K562 (cell line): ENCODE measurements at regions not wholly inside any gene's neighbourhood (a gene's known extent, or its start where the extent isn't known, plus 50 kb on each side); places are given as distances from the start of the nearest gene placed in this dataset.

Experiments
- ATAC-seq: fragments of 200-7000 bp; cut with Tn5 transposase; 3 replicates; pipeline ENCODE4 v1.9.1; 2020; ENCODE audit warnings: moderate library complexity
- BruUV-seq: library from RNA; stranded (reverse); fragments of 400-500 nt; replicated peaks from 2 replicates; lab custom pipeline; 2021; lab: Mats Ljungman, UMichigan
- CTCF ChIA-PET: fragments of 300-600 bp; formaldehyde crosslinking; extraction: SDS; loops from one replicate; lab custom pipeline; 2021; ENCODE audit warnings: low intra/inter-chr PET ratio; lab: Yijun Ruan, JAX
- POLR2A ChIA-PET: fragments of 300-600, 350-650 bp; sonication (Branson Sonifier 250); formaldehyde crosslinking; extraction: SDS; loops from one replicate; lab custom pipeline; 2021; ENCODE audit warnings: antibody characterized with exemption, inconsistent platforms; lab: Yijun Ruan, JAX
- DNase-seq, 4 experiments: peaks; one replicate each; pipeline versions ENCODE4 v3.0.0 to v3.0.0-alpha.2; 2011 to 2018; ENCODE audit warnings: low spot score in 3 of 4, mixed read lengths in 3 of 4; ENCODE audit errors: extremely low read depth in 1 of 4
- FAIRE-seq: peaks from 2 replicates; lab custom pipeline; 2011; peaks lifted over from hg19 to GRCh38; lab: Jason Lieb, UNC
- H2AFZ ChIP-seq: 2 replicates; pipeline ENCODE4 v1.6.0; 2011; ENCODE audit warnings: low read depth, low read length, control low read depth, inconsistent platforms
- H3K27ac ChIP-seq: fragments of 200-600 bp; 3 replicates; pipeline ENCODE4 v1.8.0; 2011; ENCODE audit warnings: low read depth, mild to moderate bottlenecking, control low read depth, inconsistent platforms, low read length, moderate library complexity, mixed read lengths; ENCODE audit errors: extremely low read depth
- H3K27me3 ChIP-seq, 2 experiments: fragments of 300-600 bp in 1 of 2; 2 replicates in 1 of 2; 3 replicates in 1 of 2; pipeline versions ENCODE4 v1.6.0 to v1.8.0; 2011; ENCODE audit warnings: inconsistent platforms in 2 of 2, low read length in 2 of 2, mild to moderate bottlenecking in 1 of 2, mixed read lengths in 1 of 2, moderate library complexity in 1 of 2; ENCODE audit not compliant: control insufficient read depth in 2 of 2, insufficient read depth in 2 of 2
- H3K36me3 ChIP-seq: fragments of 300-600 bp; 3 replicates; pipeline ENCODE4 v1.8.0; 2011; ENCODE audit warnings: mild to moderate bottlenecking, low read length, inconsistent platforms; ENCODE audit not compliant: control insufficient read depth, insufficient read depth
- H3K4me1 ChIP-seq, 2 experiments: fragments of 200-600 bp in 1 of 2; replicated peaks in 1 of 2; 2 replicates in 1 of 2; 3 replicates in 1 of 2; pipeline versions ENCODE4 v1.5.1 to v1.8.0; 2011; ENCODE audit warnings: inconsistent platforms in 2 of 2, low read length in 2 of 2, mild to moderate bottlenecking in 1 of 2, mixed read lengths in 1 of 2, moderate library complexity in 1 of 2; ENCODE audit not compliant: control insufficient read depth in 2 of 2, insufficient read depth in 2 of 2
- H3K4me2 ChIP-seq: 2 replicates; pipeline ENCODE4 v1.6.1; 2011; ENCODE audit warnings: low read length, control low read depth, inconsistent platforms, mixed read lengths; ENCODE audit not compliant: insufficient read depth
- H3K4me3 ChIP-seq: fragments of 200-600 bp; sonication (generic), shearing (Covaris generic); 2 replicates; pipeline ENCODE4 v1.5.1; 2016; ENCODE audit warnings: control low read depth, inconsistent platforms
- H3K79me2 ChIP-seq: fragments of 200-600 bp; 3 replicates; pipeline ENCODE4 v1.8.0; 2011; ENCODE audit warnings: low read length, inconsistent platforms; ENCODE audit not compliant: control insufficient read depth, insufficient read depth
- H3K9ac ChIP-seq, 2 experiments: 2 replicates each; pipeline versions ENCODE4 v1.6.0 to v1.6.1; 2011; ENCODE audit warnings: low read depth in 2 of 2, low read length in 2 of 2, control low read depth in 1 of 2, inconsistent platforms in 1 of 2, mild to moderate bottlenecking in 1 of 2, mixed read lengths in 1 of 2; ENCODE audit not compliant: insufficient read depth in 1 of 2
- H3K9me1 ChIP-seq: one replicate; pipeline ENCODE4 v1.6.0; 2011; ENCODE audit warnings: inconsistent platforms, mild to moderate bottlenecking, low read length, moderate library complexity; ENCODE audit not compliant: control insufficient read depth, insufficient read depth
- H3K9me3 ChIP-seq: replicated peaks from 2 replicates; pipeline ENCODE4 v1.5.1; 2011; ENCODE audit warnings: low read depth, low read length, inconsistent platforms; ENCODE audit not compliant: control insufficient read depth, insufficient read depth
- H4K20me1 ChIP-seq: replicated peaks from 2 replicates; pipeline ENCODE4 v1.6.1; 2011; ENCODE audit warnings: low read length, inconsistent platforms, mixed read lengths; ENCODE audit not compliant: control insufficient read depth, insufficient read depth
- AFF4 ChIP-seq: sonication (generic); formaldehyde crosslinking; IDR thresholded peaks from 2 replicates; pipeline ENCODE4 v1.8.0; 2023; ENCODE audit warnings: mild to moderate bottlenecking, missing genetic modification reagents
- KLF6 ChIP-seq: fragments of 250-450 bp; sonication (Bioruptor Pico); IDR thresholded peaks from 2 replicates; pipeline ENCODE4 v1.4.0; 2020; ENCODE audit warnings: mild to moderate bottlenecking, moderate library complexity, borderline replicate concordance
- WGBS: fragments of 100-300 bp; shearing (Covaris generic); methylation state at CpG from one replicate; pipeline ENCODE4 v1.1.6; 2016; ENCODE audit warnings: low coverage, mixed read lengths; ENCODE audit not compliant: insufficient coverage; ENCODE audit errors: missing lambda C conversion rate; 5-methylcytosine and 5-hydroxymethylcytosine counted together
- in situ Hi-C: fragments of 300-500 bp; cut with MboI; formaldehyde crosslinking; loops from 4 replicates; pipeline ENCODE4 v1.15.0; 2018; ENCODE audit warnings: inconsistent platforms, mixed read lengths
- intact Hi-C: fragments of 100-400 bp; cut with micrococcal nuclease; formaldehyde crosslinking; loops from 2 replicates; pipeline ENCODE4 v1.14.2; 2022

GRCh38 chr5:32505756-32506155 lies 61.2 kb upstream of the ZFR start:
- Histone ChIP-seq H3K9ac (no peak overlapping the region), H3K27me3 (peaks cover 52 to 64% of the 10 kb centered on the region in 2 experiments), H3K36me3 (no peaks in the 10 kb centered on the region)
- DNase-seq: no peak
- TF ChIP-seq KLF6 (CRISPR knock-in tag) (no peak), AFF4 (CRISPR knock-in tag) (no peak)
- TF ChIP-seq, all 486 proteins: peak for 0
- ChIA-PET CTCF (no interaction called here), POLR2A (interaction anchor here (1.3 kb wide), 1 partner anchor 16 kb away, joined by 3 read pairs; no protein-coding TSS in a partner anchor)
- Histone ChIP-seq H3K4me3 (no peak overlapping the region), H3K4me1 (no peaks in the 10 kb centered on the region; a peak in 1 of 5 replicates), H3K9me1 (no peaks in the 10 kb centered on the region), H2AFZ (no peak overlapping the region), H3K27ac (no peak overlapping the region), H3K4me2 (no peak overlapping the region), H3K9me3 (no peaks in the 10 kb centered on the region), H3K79me2 (no peaks in the 10 kb centered on the region), H4K20me1 (no peaks in the 10 kb centered on the region; the same call in 1 of the 2 replicates)
- no peak for ATAC-seq
- 0% methylated on average over 2 of the region's 2 CpGs for WGBS
- in situ Hi-C loops: no loop called here
- intact Hi-C loops: no loop called here
- no peak for FAIRE-seq
- no TSS peak for BruUV-seq
